Osteocyte (in vitro differentiated cells): ENCODE measurements at regions not wholly inside any gene's neighbourhood (a gene's known extent, or its start where the extent isn't known, plus 50 kb on each side); places are given as distances from the start of the nearest gene placed in this dataset.

Experiments used
- DNase-seq: peaks from one replicate; pipeline ENCODE4 v3.0.0; 2021; ENCODE audit warnings: mixed read lengths; ENCODE audit not compliant: unreplicated experiment; ENCODE audit errors: extremely low spot score
- H3K27ac Mint-ChIP-seq: one replicate; pipeline ENCODE4 v1.8.0; 2021; ENCODE audit warnings: mild to moderate bottlenecking, mixed read lengths; ENCODE audit not compliant: unreplicated experiment
- H3K27me3 Mint-ChIP-seq: one replicate; pipeline ENCODE4 v1.8.0; 2021; ENCODE audit warnings: mixed read lengths; ENCODE audit not compliant: unreplicated experiment
- H3K36me3 Mint-ChIP-seq: one replicate; pipeline ENCODE4 v1.8.0; 2021; ENCODE audit warnings: mixed read lengths; ENCODE audit not compliant: unreplicated experiment
- H3K4me1 Mint-ChIP-seq: one replicate; pipeline ENCODE4 v1.8.0; 2021; ENCODE audit warnings: mixed read lengths; ENCODE audit not compliant: unreplicated experiment
- H3K4me3 Mint-ChIP-seq: one replicate; pipeline ENCODE4 v1.8.0; 2021; ENCODE audit warnings: mild to moderate bottlenecking, moderate library complexity, mixed read lengths; ENCODE audit not compliant: unreplicated experiment
- H3K9me3 Mint-ChIP-seq: one replicate; pipeline ENCODE4 v1.8.0; 2021; ENCODE audit warnings: mixed read lengths; ENCODE audit not compliant: unreplicated experiment
- CTCF ChIP-seq: fragments of 200-600 bp; sonication (generic); IDR thresholded peaks from 2 replicates; pipeline ENCODE4 v1.5.0; 2021; ENCODE audit warnings: antibody characterized with exemption, mild to moderate bottlenecking, moderate library complexity

- Mint-ChIP-seq H3K27ac (no peak overlapping the region), H3K36me3 (no peaks in the 10 kb centered on the region), H3K4me1 (no peaks in the 10 kb centered on the region), H3K9me3 (no peaks in the 10 kb centered on the region), H3K4me3 (no peak overlapping the region), H3K27me3 (peaks cover 3% of the 10 kb centered on the region)
- TF ChIP-seq CTCF, result no peak
- DNase-seq, result no peak
Measured at GRCh38 chr4:173827707-173828106, 297.7 kb upstream of the HAND2 start.

- H3K36me3 Mint-ChIP-seq, result no peaks in the 10 kb centered on the region
- no peak for DNase-seq
- TF ChIP-seq CTCF, result no peak
- no peak overlapping the region for H3K27ac Mint-ChIP-seq
- H3K27me3 Mint-ChIP-seq, result no peaks in the 10 kb centered on the region
- no peaks in the 10 kb centered on the region for H3K9me3 Mint-ChIP-seq
- no peaks in the 10 kb centered on the region for H3K4me1 Mint-ChIP-seq
- H3K4me3 Mint-ChIP-seq, result no peak overlapping the region
Measured at GRCh38 chr4:173821876-173822275, 291.8 kb upstream of the HAND2 start.

- Mint-ChIP-seq H3K36me3 (no peaks in the 10 kb centered on the region), H3K4me3 (no peak overlapping the region), H3K27ac (no peak overlapping the region), H3K27me3 (no peaks in the 10 kb centered on the region), H3K4me1 (no peaks in the 10 kb centered on the region), H3K9me3 (no peaks in the 10 kb centered on the region)
- no peak for DNase-seq
- TF ChIP-seq CTCF, result no peak
Measured at GRCh38 chr4:173821036-173821435, 291.0 kb upstream of the HAND2 start.

- no peak overlapping the region for H3K27ac Mint-ChIP-seq
- DNase-seq, result no peak
- no peak overlapping the region for H3K4me3 Mint-ChIP-seq
- no peaks in the 10 kb centered on the region for H3K9me3 Mint-ChIP-seq
- TF ChIP-seq CTCF, result no peak
- H3K4me1 Mint-ChIP-seq, result no peaks in the 10 kb centered on the region
- H3K36me3 Mint-ChIP-seq, result no peaks in the 10 kb centered on the region
- peaks cover 2% of the 10 kb centered on the region for H3K27me3 Mint-ChIP-seq
Measured at GRCh38 chr4:173807347-173807746, 277.3 kb upstream of the HAND2 start.

GRCh38 chr4:173805884-173806283 lies 275.9 kb upstream of the HAND2 start:
- Mint-ChIP-seq H3K27ac (no peak overlapping the region), H3K4me1 (no peaks in the 10 kb centered on the region), H3K4me3 (no peak overlapping the region), H3K36me3 (no peaks in the 10 kb centered on the region), H3K9me3 (no peaks in the 10 kb centered on the region), H3K27me3 (peaks cover 2% of the 10 kb centered on the region)
- TF ChIP-seq CTCF, result no peak
- DNase-seq, result no peak
